Occipital lobe (tissue), 1 donor: ENCODE measurements at regions not wholly inside any gene's neighbourhood (a gene's known extent, or its start where the extent isn't known, plus 50 kb on each side); places are given as distances from the start of the nearest gene placed in this dataset.

ENCODE experiments used
- DNase-seq: peaks from one replicate; lab custom pipeline; 2025; lab: John Stamatoyannopoulos, UW

- no peak for DNase-seq
Measured at GRCh38 chr18:37671530-37671929, 105.9 kb upstream of the CELF4 start.

GRCh38 chr18:37671119-37671518 lies 105.5 kb upstream of the CELF4 start:
- DNase-seq, result no peak

- no peak for DNase-seq
Measured at GRCh38 chr18:37669991-37670534, 104.5 kb upstream of the CELF4 start.

DNA sequence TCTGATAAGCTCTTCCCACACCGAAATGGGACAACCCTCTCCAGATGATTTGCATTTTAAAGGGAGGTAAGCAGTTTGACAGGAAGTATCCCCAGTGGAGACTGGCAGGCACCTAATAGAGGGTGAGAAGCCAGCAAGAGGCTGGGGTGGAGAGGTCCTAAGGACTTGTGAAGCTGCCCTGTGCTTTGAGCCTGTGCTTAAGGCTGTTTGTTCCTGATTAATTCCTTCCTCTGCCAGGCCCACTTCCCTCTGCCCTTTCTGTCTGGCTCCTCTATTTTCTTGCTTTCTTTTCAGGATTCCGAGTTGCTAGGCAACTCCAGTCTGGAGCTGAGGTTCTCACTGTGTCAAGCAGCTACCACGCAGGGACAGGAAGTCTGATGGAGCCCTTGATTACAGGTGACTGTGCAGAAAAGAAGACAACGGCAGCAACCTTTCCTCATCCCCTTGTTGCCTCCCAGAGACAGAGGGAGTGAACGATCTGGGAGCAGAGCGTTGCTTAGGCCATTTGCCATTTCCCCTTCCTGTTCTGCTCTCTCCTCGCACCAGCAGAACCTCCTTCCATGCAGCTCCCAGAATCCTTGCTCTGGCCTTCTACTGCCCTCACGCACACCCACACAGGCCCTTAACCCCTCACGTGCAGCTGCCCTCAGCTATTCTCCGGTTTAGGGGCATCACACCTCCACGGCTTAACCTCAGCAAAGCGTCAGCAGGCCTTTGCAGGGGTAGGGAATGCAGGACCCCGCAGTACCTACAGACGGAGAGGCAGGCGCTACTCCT lies 103.6 kb upstream of the CELF4 start:
- no peak for DNase-seq

DNA sequence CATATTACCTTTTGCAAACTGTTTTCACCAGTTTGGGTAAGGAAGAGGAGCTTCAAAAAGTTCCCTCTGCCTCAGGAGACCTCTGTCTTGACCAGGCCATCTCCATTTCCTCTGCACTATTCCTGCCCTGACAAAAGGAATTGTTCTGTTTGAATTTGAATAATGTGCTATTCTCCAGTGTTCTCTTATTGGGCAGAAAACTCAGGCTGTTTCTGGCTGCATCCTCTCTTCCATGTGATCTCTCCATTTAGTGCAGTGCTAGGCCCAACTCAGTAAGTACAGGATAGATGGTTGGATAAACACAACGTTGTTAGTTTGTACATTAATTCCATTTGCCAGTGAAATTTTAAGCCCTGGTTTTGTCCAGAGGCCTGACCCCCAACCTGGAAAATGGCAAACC lies 102.2 kb upstream of the CELF4 start:
- no peak for DNase-seq

DNA sequence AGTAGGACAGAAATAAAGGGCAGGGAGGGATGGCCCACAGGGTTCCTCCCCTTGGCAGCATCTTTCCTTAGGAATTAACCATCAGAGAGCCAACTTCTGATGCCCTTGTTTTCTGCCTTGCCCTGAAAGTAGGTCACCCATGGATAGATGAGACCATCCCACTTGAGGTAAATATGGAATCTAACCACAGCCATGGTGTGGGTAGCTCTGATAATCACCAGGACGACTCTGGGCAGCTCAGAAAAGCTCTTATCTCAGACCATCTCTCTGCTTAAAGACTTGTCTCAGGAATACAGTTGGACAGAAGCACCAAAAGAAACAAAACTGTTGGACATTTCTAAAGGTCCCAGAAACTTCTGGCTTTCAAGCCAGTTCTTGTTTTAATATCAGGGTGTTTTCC lies 101.4 kb upstream of the CELF4 start:
- no peak for DNase-seq

- DNase-seq, result no peak
Measured at GRCh38 chr18:37666451-37666850, 100.9 kb upstream of the CELF4 start.

- no peak for DNase-seq
Measured at GRCh38 chr18:37665346-37665745, 99.7 kb upstream of the CELF4 start.

DNA sequence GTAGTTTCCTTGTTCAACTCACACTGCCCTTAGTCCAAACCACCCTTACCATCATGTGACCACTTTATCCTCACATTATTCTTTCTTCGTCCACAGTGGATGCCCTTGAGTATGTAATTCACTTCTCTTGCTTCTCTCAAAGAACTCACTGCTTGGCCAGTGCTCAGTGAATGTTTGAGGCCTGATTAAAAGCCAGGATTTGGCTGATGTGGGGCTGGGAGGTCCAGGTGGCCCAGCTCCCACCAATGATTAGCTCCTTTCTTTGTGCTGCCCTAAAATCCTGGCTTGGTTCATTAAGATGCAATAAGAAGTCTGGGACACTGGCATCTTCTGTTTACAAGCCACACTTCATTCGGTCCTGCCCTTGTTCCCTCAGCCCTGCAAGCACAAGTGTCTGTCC lies 97.8 kb upstream of the CELF4 start:
- no peak for DNase-seq

DNA sequence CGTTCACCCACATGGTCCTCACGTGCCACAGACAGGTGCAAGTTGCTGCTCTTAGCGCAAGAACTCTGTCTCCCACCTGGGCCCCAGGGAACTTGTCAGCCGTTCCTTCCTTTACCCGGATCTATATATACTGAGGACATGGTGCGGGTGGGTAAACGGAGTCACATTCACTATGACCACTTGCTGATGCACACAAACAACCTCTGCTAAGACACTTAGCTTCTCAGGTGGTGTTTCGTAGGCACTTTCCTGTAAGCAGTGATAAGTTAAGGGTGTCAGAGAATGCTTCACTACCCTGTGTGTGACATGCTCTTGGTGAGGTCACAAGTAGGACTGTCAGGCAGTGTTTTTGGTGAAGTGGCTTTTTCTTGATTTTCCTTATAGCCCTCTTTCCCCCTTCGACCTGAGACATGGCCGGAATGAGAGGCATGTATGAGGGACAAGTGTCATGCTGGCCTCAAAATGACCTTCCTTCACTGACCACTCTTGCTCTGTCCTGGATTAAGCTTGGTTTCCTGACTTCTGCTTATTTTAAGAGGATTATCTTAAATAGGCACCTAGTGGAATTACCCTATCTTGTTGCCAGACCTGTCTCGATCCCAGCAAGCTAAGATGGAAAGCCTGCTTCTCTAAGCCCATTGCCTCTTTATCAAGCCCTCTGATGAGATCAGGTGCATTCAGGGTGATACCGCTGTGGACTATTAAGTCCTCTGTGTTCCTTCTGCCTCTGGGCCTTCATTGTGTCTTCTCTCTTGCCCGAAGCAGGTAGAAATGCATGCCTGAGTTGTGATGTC lies 97.1 kb upstream of the CELF4 start:
- no peak for DNase-seq

DNA sequence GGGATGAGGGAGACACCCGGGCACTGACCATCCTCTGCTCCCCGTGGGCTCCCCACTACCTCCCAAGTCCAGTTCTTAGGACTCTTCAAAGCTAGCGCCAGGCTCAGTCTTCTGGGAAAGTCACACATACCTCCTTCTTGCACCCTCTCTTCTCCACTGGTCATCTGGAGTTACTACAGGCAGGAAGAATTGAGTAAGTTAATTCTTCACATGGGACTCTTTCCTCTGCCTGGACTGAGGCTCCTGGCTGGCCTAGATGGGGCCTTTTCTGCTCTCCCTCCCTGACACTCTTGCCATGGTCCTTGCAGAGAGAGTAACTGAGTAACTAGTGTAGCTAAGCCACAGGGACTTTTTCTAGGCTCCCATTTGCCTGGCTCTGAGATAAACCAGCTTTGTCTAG lies 96.5 kb upstream of the CELF4 start:
- no peak for DNase-seq

DNA sequence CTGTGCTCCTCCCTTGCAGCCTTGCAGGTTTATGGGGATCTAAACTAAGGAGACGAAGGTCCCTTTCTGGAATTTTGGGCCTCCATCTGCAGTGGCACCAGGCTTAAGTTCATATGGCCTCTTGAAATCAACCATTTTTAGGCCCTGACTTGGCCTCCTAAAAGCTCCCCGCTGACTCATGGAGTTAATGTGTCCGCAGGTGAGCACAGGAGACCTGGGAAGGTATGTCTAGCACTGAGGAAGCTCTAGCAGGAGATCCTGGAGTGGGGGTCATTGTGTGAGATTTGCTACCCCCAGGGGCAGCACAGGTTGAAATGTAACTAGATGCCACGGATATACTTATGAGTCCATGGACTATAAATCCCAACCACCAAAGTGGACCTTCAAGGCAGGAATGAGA lies 95.9 kb upstream of the CELF4 start:
- no peak for DNase-seq

DNA sequence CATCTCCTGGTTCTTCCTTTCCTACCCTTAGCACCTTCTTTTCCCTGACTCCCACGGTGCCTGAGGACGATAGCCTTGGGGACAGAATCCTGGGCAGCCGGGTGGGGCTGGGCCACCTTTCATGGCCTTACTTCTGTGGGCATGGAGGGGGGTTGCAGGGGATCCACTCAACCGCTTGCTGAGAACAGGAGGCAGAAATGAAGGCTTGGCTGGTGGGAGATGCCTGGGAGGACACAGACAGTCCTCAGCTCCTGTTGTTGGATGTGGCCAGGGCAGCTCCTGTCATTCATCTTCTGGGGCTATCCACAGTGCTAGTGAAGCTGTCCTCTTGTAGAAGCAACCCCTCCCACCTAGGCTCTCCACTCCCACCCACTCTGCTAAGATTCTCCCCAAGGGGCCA lies 95.5 kb upstream of the CELF4 start:
- no peak for DNase-seq

GRCh38 chr18:37660658-37661057 lies 95.1 kb upstream of the CELF4 start:
- DNase-seq, result no peak

GRCh38 chr18:37659906-37660305 lies 94.3 kb upstream of the CELF4 start:
- no peak for DNase-seq

- no peak for DNase-seq
Measured at GRCh38 chr18:37658894-37659293, 93.3 kb upstream of the CELF4 start.

GRCh38 chr18:37657493-37657892 lies 91.9 kb upstream of the CELF4 start:
- no peak for DNase-seq

DNA sequence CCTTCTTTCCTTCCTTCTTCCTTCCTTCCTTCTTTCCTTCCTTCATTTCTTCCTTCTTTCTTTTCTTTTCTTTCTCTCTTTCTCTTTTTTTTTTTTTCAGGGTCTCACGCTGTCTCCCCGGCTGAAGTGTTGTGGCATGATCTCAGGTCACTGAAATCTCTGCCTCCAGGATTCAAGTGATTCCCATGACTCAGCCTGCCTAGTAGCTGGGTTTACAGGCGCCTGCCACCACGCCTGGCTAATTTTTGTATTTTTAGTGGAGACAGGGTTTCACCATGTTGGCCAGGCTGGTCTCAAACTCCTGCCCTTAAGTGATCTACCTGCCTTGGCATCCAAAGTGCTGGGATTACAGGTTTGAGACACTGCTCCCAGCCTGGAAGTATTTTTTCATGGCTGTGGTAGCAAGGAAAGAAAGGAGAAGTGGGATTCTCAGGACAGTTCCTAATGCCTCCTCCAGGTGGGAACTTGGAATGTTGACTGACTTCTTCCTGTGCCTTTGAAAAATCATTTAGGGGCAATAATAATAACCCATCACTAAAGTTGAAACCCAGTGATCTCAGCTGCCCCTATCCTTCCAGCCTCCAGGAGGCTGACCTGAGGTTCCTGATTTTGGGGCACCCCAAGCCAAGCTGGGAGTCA lies 89.3 kb upstream of the CELF4 start:
- DNase-seq, result no peak

- DNase-seq, result no peak
Measured at GRCh38 chr18:37654034-37654433, 88.4 kb upstream of the CELF4 start.

GRCh38 chr18:37653618-37654017 lies 88.0 kb upstream of the CELF4 start:
- no peak for DNase-seq

GRCh38 chr18:37649930-37650329 lies 84.3 kb upstream of the CELF4 start:
- no peak for DNase-seq

GRCh38 chr18:37649416-37649815 lies 83.8 kb upstream of the CELF4 start:
- DNase-seq, result no peak
